HepG2 (cell line): ENCODE measurements at regions not wholly inside any gene's neighbourhood (a gene's known extent, or its start where the extent isn't known, plus 50 kb on each side); places are given as distances from the start of the nearest gene placed in this dataset.
A peak's percentile ranks its signal among the peaks of the same experiment; 100 is the strongest.

Source experiments
- CREB1 ChIP-seq, 2 experiments: fragments of 450-650 bp in 1 of 2; IDR thresholded peaks; 2 replicates each; pipeline ENCODE4 v1.6.1; 2016 to 2017; ENCODE audit warnings: control low read depth in 1 of 2, mild to moderate bottlenecking in 1 of 2, missing compliant biosample characterization in 1 of 2, missing genetic modification characterization in 1 of 2
- ELF1 ChIP-seq: sonication (generic); formaldehyde crosslinking; IDR thresholded peaks from 2 replicates; pipeline ENCODE4 v1.4.0; 2020; ENCODE audit warnings: missing genetic modification reagents
- ESRRA ChIP-seq: sonication (generic); formaldehyde crosslinking; IDR thresholded peaks from 2 replicates; pipeline ENCODE4 v1.5.1; 2020; ENCODE audit warnings: mild to moderate bottlenecking, low read depth, missing genetic modification reagents
- EZH2 ChIP-seq: conservative IDR thresholded peaks from 2 replicates; pipeline ENCODE4 v1.6.1; 2012; ENCODE audit warnings: mild to moderate bottlenecking, low read depth, low read length, moderate library complexity
- NFYC ChIP-seq: IDR thresholded peaks from 2 replicates; pipeline ENCODE4 v1.6.1; 2016; ENCODE audit warnings: missing genetic modification reagents, missing compliant biosample characterization
- RFX5 ChIP-seq: IDR thresholded peaks from 2 replicates; pipeline ENCODE4 v1.6.1; 2011; ENCODE audit warnings: low read depth, low read length, improper control_type of control experiment
- SRSF1 ChIP-seq: fragments of 200-400 bp; formaldehyde crosslinking; optimal IDR thresholded peaks from 2 replicates; pipeline ENCODE3; 2017; ENCODE audit warnings: mild to moderate bottlenecking, low read depth, low read length, moderate library complexity
- ZNF331 ChIP-seq: sonication (generic); formaldehyde crosslinking; IDR thresholded peaks from 2 replicates; pipeline ENCODE4 v1.4.0; 2020; ENCODE audit warnings: missing genetic modification reagents
- TF ChIP-seq, protein P1 (sequence below): sonication (generic); formaldehyde crosslinking; IDR thresholded peaks from 2 replicates; pipeline ENCODE4 v1.5.0; 2020; ENCODE audit warnings: mild to moderate bottlenecking, missing genetic modification reagents, moderate library complexity
- TF ChIP-seq, protein P2 (sequence below): sonication (generic); formaldehyde crosslinking; IDR thresholded peaks from 2 replicates; pipeline ENCODE4 v1.8.1; 2022; ENCODE audit warnings: low read depth, mild to moderate bottlenecking, missing genetic modification reagents
- TF ChIP-seq, protein P3 (sequence below): sonication (generic); formaldehyde crosslinking; IDR thresholded peaks from 2 replicates; pipeline ENCODE4 v1.5.1; 2020; ENCODE audit warnings: missing genetic modification reagents, mild to moderate bottlenecking, borderline replicate concordance
- TF ChIP-seq, protein P4 (sequence below): sonication (generic); formaldehyde crosslinking; IDR thresholded peaks from 2 replicates; pipeline ENCODE4 v1.4.0; 2020; ENCODE audit warnings: low read depth, mild to moderate bottlenecking, missing genetic modification reagents
- TF ChIP-seq, protein P5 (sequence below): sonication (generic); formaldehyde crosslinking; IDR thresholded peaks from 2 replicates; pipeline ENCODE4 v1.4.0; 2020; ENCODE audit warnings: low read depth, mild to moderate bottlenecking, missing genetic modification reagents
- TF ChIP-seq, protein P6 (sequence below): sonication (generic); formaldehyde crosslinking; IDR thresholded peaks from 2 replicates; pipeline ENCODE4 v1.4.0; 2020; ENCODE audit warnings: missing genetic modification reagents, borderline replicate concordance

DNA sequence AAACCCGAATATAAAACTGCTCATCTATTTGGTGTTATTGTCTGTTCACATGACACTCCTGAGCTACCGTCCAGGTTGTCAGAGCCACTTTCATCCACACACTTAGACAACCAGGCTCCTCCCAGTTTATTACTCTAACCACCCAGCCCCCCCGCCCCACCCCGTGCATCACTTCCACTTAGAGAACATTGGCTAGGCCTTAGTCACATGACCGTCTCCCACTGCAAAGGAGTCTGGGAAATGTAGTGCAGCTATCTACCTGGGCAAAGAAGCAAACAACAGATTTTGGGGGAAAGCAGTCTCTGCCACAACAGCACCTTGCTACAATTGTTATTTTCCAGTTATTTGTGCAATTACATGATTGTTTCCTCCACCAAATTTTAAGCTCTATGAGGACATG is 57.6 kb upstream of the RBPJ start:
- no peak for TF ChIP-seq ZNF331
- TF ChIP-seq CREB1 (IDR thresholded peaks at IDR 0.05): no peak
- TF ChIP-seq CREB1 (CRISPR knock-in tag; IDR thresholded peaks at IDR 0.05): no peak
- TF ChIP-seq, protein P1, sequence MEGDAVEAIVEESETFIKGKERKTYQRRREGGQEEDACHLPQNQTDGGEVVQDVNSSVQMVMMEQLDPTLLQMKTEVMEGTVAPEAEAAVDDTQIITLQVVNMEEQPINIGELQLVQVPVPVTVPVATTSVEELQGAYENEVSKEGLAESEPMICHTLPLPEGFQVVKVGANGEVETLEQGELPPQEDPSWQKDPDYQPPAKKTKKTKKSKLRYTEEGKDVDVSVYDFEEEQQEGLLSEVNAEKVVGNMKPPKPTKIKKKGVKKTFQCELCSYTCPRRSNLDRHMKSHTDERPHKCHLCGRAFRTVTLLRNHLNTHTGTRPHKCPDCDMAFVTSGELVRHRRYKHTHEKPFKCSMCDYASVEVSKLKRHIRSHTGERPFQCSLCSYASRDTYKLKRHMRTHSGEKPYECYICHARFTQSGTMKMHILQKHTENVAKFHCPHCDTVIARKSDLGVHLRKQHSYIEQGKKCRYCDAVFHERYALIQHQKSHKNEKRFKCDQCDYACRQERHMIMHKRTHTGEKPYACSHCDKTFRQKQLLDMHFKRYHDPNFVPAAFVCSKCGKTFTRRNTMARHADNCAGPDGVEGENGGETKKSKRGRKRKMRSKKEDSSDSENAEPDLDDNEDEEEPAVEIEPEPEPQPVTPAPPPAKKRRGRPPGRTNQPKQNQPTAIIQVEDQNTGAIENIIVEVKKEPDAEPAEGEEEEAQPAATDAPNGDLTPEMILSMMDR: no peak
- TF ChIP-seq, protein P2, sequence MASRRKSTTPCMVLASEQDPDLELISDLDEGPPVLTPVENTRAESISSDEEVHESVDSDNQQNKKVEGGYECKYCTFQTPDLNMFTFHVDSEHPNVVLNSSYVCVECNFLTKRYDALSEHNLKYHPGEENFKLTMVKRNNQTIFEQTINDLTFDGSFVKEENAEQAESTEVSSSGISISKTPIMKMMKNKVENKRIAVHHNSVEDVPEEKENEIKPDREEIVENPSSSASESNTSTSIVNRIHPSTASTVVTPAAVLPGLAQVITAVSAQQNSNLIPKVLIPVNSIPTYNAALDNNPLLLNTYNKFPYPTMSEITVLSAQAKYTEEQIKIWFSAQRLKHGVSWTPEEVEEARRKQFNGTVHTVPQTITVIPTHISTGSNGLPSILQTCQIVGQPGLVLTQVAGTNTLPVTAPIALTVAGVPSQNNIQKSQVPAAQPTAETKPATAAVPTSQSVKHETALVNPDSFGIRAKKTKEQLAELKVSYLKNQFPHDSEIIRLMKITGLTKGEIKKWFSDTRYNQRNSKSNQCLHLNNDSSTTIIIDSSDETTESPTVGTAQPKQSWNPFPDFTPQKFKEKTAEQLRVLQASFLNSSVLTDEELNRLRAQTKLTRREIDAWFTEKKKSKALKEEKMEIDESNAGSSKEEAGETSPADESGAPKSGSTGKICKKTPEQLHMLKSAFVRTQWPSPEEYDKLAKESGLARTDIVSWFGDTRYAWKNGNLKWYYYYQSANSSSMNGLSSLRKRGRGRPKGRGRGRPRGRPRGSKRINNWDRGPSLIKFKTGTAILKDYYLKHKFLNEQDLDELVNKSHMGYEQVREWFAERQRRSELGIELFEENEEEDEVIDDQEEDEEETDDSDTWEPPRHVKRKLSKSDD: no peak
- TF ChIP-seq, protein P3, sequence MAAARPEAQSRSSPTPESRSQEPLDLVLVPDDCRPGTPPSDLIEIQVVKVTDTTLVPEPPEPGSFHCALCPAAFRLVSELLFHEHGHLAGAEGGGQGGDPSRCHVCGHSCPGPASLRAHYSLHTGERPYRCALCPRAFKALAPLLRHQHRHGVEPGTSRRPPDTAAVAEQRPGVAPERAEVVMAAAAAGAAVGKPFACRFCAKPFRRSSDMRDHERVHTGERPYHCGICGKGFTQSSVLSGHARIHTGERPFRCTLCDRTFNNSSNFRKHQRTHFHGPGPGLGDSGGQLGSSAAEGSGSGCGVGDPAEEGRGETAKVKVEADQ (CRISPR knock-in tag): no peak
- TF ChIP-seq ESRRA: no peak
- TF ChIP-seq, protein P4, sequence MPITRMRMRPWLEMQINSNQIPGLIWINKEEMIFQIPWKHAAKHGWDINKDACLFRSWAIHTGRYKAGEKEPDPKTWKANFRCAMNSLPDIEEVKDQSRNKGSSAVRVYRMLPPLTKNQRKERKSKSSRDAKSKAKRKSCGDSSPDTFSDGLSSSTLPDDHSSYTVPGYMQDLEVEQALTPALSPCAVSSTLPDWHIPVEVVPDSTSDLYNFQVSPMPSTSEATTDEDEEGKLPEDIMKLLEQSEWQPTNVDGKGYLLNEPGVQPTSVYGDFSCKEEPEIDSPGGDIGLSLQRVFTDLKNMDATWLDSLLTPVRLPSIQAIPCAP (CRISPR knock-in tag): no peak
- TF ChIP-seq, protein P5, sequence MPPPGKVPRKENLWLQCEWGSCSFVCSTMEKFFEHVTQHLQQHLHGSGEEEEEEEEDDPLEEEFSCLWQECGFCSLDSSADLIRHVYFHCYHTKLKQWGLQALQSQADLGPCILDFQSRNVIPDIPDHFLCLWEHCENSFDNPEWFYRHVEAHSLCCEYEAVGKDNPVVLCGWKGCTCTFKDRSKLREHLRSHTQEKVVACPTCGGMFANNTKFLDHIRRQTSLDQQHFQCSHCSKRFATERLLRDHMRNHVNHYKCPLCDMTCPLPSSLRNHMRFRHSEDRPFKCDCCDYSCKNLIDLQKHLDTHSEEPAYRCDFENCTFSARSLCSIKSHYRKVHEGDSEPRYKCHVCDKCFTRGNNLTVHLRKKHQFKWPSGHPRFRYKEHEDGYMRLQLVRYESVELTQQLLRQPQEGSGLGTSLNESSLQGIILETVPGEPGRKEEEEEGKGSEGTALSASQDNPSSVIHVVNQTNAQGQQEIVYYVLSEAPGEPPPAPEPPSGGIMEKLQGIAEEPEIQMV (CRISPR knock-in tag): no peak
- TF ChIP-seq ELF1 (CRISPR knock-in tag): no peak
- TF ChIP-seq SRSF1: no peak
- TF ChIP-seq NFYC: peak; percentile 64
- TF ChIP-seq, protein P6, sequence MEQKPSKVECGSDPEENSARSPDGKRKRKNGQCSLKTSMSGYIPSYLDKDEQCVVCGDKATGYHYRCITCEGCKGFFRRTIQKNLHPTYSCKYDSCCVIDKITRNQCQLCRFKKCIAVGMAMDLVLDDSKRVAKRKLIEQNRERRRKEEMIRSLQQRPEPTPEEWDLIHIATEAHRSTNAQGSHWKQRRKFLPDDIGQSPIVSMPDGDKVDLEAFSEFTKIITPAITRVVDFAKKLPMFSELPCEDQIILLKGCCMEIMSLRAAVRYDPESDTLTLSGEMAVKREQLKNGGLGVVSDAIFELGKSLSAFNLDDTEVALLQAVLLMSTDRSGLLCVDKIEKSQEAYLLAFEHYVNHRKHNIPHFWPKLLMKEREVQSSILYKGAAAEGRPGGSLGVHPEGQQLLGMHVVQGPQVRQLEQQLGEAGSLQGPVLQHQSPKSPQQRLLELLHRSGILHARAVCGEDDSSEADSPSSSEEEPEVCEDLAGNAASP (CRISPR knock-in tag): no peak
- TF ChIP-seq EZH2: no peak
- no peak for TF ChIP-seq RFX5
